ENCODE measurements at regions not wholly inside any gene's neighbourhood (a gene's known extent, or its start where the extent isn't known, plus 50 kb on each side); places are given as distances from the start of the nearest gene placed in this dataset.

DNA sequence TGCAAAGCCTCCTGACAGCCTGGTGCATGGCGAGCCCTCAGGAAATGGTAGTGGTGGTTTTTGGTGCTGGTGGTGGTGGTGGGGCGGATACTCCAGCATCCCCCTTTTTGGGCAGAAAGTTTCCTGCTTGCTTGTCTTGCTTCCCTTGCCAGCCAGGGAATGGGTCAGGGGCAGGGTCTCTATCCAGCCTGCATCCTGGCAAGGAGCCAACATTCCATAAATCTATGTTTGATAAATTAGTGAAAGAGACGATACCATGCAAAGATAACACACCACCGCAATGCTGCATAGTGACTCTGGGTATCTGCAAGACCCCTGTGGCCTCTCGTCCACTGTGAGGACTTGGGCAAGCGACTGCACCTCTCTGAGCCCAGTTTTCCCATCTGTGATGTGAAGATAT is 246.2 kb downstream of the LRFN2 start:
- Histone ChIP-seq H3K36me3 (ENCODE audit: control insufficient read depth in 4 of 4, insufficient read depth in 3 of 4, low read depth in 1 of 4, low read length in 3 of 4) (no peaks in the 10 kb centered on the region), H3K27ac (ENCODE audit: low read depth in 1 of 2, low read length in 2 of 2) (no peak overlapping the region), H3K9ac (ENCODE audit: low read depth in 1 of 2, low read length in 2 of 2) (no peak overlapping the region), H3K4me1 (ENCODE audit: control insufficient read depth in 4 of 4, insufficient read depth in 4 of 4, low read length in 3 of 4) (no peaks in the 10 kb centered on the region), H3K4me3 (ENCODE audit: low read depth in 1 of 3, low read length in 3 of 3) (no peak overlapping the region), H3K27me3 (ENCODE audit: control insufficient read depth in 4 of 4, insufficient read depth in 4 of 4, low read length in 3 of 4) (no peaks in the 10 kb centered on the region), H3K9me3 (ENCODE audit: control insufficient read depth in 4 of 4, low read length in 3 of 4) (no peaks in the 10 kb centered on the region)
- 81% methylated on average over 6 of the region's 6 CpGs for WGBS
- DNase-seq (ENCODE audit: low spot score) = no peak
- TF ChIP-seq ZBTB33 (IDR thresholded peaks at IDR 0.05) = no peak
- TF ChIP-seq YY1 (IDR thresholded peaks at IDR 0.05) = no peak
- TF ChIP-seq HNF4G (IDR thresholded peaks at IDR 0.05) = no peak

DNA sequence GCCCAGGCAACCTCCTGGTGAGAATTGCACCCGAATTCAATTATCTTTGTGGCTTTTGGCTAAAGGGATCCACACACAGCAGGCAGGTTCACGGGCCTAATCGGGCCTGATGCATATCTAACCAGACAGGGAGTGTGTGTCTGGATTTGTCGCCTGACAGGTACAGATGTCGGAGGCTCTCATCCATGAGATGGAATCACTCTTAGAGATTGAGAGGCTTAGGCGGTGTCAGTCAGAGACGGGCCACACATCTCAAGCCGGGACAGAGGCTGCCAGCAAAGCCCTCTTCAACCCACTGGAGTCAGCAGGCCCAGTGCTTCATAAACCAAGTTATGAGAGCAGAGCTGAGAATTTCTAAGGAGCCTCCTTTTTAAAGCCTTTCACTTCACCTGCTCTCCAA is 247.0 kb downstream of the LRFN2 start:
- DNase-seq (ENCODE audit: low spot score) = no peak
- peaks cover 0 to under 1% (median 0%) of the 10 kb centered on the region in 4 donors for H3K27me3 ChIP-seq (ENCODE audit: control insufficient read depth in 4 of 4, insufficient read depth in 4 of 4, low read length in 3 of 4)
- H3K9ac ChIP-seq (ENCODE audit: low read depth in 1 of 2, low read length in 2 of 2) = no peak overlapping the region
- no peaks in the 10 kb centered on the region for H3K9me3 ChIP-seq (ENCODE audit: control insufficient read depth in 4 of 4, low read length in 3 of 4)
- H3K36me3 ChIP-seq (ENCODE audit: control insufficient read depth in 4 of 4, insufficient read depth in 3 of 4, low read depth in 1 of 4, low read length in 3 of 4) = no peaks in the 10 kb centered on the region
- 87% methylated on average over 8 of the region's 8 CpGs for WGBS
- TF ChIP-seq EGR1 (IDR thresholded peaks at IDR 0.05; ENCODE audit: low read depth in 2 of 2) (no peak), HNF4G (IDR thresholded peaks at IDR 0.05) (no peak), ZBTB33 (IDR thresholded peaks at IDR 0.05) (no peak), HNF4A (conservative IDR thresholded peaks at IDR 0.05) (no peak)
- no peaks in the 10 kb centered on the region for H3K4me1 ChIP-seq (ENCODE audit: control insufficient read depth in 4 of 4, insufficient read depth in 4 of 4, low read length in 3 of 4)
- no peak overlapping the region for H3K27ac ChIP-seq (ENCODE audit: low read depth in 1 of 2, low read length in 2 of 2)
- no peak overlapping the region for H3K4me3 ChIP-seq (ENCODE audit: low read depth in 1 of 3, low read length in 3 of 3)

GRCh38 chr6:40338306-40338705 is 248.9 kb downstream of the LRFN2 start:
- Histone ChIP-seq H3K36me3 (ENCODE audit: control insufficient read depth in 4 of 4, insufficient read depth in 3 of 4, low read depth in 1 of 4, low read length in 3 of 4) (no peaks in the 10 kb centered on the region), H3K4me3 (ENCODE audit: low read depth in 1 of 3, low read length in 3 of 3) (no peak overlapping the region), H3K27me3 (ENCODE audit: control insufficient read depth in 4 of 4, insufficient read depth in 4 of 4, low read length in 3 of 4) (peaks cover 0 to 10% (median 0%) of the 10 kb centered on the region in 4 donors), H3K4me1 (ENCODE audit: control insufficient read depth in 4 of 4, insufficient read depth in 4 of 4, low read length in 3 of 4) (no peaks in the 10 kb centered on the region), H3K9me3 (ENCODE audit: control insufficient read depth in 4 of 4, low read length in 3 of 4) (no peaks in the 10 kb centered on the region), H3K27ac (ENCODE audit: low read depth in 1 of 2, low read length in 2 of 2) (no peak overlapping the region), H3K9ac (ENCODE audit: low read depth in 1 of 2, low read length in 2 of 2) (no peak overlapping the region)
- TF ChIP-seq RXRA (IDR thresholded peaks at IDR 0.05) = no peak
- TF ChIP-seq HNF4G (IDR thresholded peaks at IDR 0.05) = no peak
- no peak for TF ChIP-seq ZBTB33 (IDR thresholded peaks at IDR 0.05)
- TF ChIP-seq EGR1 (IDR thresholded peaks at IDR 0.05; ENCODE audit: low read depth in 2 of 2) = no peak
- TF ChIP-seq RAD21 (IDR thresholded peaks at IDR 0.05) = no peak
- TF ChIP-seq FOXA2 (IDR thresholded peaks at IDR 0.05) = no peak
- no peak for TF ChIP-seq TAF1 (conservative IDR thresholded peaks at IDR 0.05)
- TF ChIP-seq, protein P1, sequence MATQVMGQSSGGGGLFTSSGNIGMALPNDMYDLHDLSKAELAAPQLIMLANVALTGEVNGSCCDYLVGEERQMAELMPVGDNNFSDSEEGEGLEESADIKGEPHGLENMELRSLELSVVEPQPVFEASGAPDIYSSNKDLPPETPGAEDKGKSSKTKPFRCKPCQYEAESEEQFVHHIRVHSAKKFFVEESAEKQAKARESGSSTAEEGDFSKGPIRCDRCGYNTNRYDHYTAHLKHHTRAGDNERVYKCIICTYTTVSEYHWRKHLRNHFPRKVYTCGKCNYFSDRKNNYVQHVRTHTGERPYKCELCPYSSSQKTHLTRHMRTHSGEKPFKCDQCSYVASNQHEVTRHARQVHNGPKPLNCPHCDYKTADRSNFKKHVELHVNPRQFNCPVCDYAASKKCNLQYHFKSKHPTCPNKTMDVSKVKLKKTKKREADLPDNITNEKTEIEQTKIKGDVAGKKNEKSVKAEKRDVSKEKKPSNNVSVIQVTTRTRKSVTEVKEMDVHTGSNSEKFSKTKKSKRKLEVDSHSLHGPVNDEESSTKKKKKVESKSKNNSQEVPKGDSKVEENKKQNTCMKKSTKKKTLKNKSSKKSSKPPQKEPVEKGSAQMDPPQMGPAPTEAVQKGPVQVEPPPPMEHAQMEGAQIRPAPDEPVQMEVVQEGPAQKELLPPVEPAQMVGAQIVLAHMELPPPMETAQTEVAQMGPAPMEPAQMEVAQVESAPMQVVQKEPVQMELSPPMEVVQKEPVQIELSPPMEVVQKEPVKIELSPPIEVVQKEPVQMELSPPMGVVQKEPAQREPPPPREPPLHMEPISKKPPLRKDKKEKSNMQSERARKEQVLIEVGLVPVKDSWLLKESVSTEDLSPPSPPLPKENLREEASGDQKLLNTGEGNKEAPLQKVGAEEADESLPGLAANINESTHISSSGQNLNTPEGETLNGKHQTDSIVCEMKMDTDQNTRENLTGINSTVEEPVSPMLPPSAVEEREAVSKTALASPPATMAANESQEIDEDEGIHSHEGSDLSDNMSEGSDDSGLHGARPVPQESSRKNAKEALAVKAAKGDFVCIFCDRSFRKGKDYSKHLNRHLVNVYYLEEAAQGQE (IDR thresholded peaks at IDR 0.05) = no peak
- TF ChIP-seq FOXA1 (IDR thresholded peaks at IDR 0.05) = no peak
- no peak for DNase-seq (ENCODE audit: low spot score)
- 88% methylated on average over 7 of the region's 7 CpGs for WGBS
